Fibroblast of the aortic adventitia (primary cell): ENCODE measurements at regions not wholly inside any gene's neighbourhood (a gene's known extent, or its start where the extent isn't known, plus 50 kb on each side); places are given as distances from the start of the nearest gene placed in this dataset.

Experiments used
- DNase-seq: peaks from one replicate; pipeline ENCODE4 v3.0.0-alpha.2; 2010; ENCODE audit warnings: low read depth
- H3K4me3 ChIP-seq: 2 replicates; pipeline ENCODE4 v1.5.1; 2011; ENCODE audit warnings: low read depth, mild to moderate bottlenecking, control low read depth, low read length, moderate library complexity
- CTCF ChIP-seq: IDR thresholded peaks from 2 replicates; pipeline ENCODE4 v1.5.1; 2011; ENCODE audit warnings: mild to moderate bottlenecking, low read length, control low read depth, inconsistent platforms; ENCODE audit not compliant: insufficient read depth

GRCh38 chr9:95778957-95779356, 96.5 kb upstream of the ERCC6L2 start:
- peak; percentile 73 for DNase-seq
- H3K4me3 ChIP-seq = no peak overlapping the region
- TF ChIP-seq CTCF = no peak

GRCh38 chr9:95777136-95777535, 98.4 kb upstream of the ERCC6L2 start:
- no peak for DNase-seq
- TF ChIP-seq CTCF = no peak
- no peak overlapping the region for H3K4me3 ChIP-seq

- no peak for DNase-seq
Measured at GRCh38 chr9:95776176-95776575, 99.3 kb upstream of the ERCC6L2 start.

GRCh38 chr9:95775191-95775590, 100.3 kb upstream of the ERCC6L2 start:
- H3K4me3 ChIP-seq = no peak overlapping the region
- no peak for DNase-seq
- no peak for TF ChIP-seq CTCF

More at GRCh38 chr9:95776176-95776575, 99.3 kb upstream of the ERCC6L2 start:
- no peak overlapping the region for H3K4me3 ChIP-seq
- no peak for TF ChIP-seq CTCF

GRCh38 chr9:95773053-95773418, 102.5 kb upstream of the ERCC6L2 start:
- peak; percentile 86 for DNase-seq
- TF ChIP-seq CTCF = no peak

GRCh38 chr9:95772320-95773052, 103.0 kb upstream of the ERCC6L2 start:
- no peak overlapping the region for H3K4me3 ChIP-seq
- peak; percentile 72 for DNase-seq
- TF ChIP-seq CTCF = peak; percentile 9

More at GRCh38 chr9:95773053-95773418, 102.5 kb upstream of the ERCC6L2 start:
- no peak overlapping the region for H3K4me3 ChIP-seq
